CD1c-positive myeloid dendritic cell (primary cell): ENCODE measurements at regions not wholly inside any gene's neighbourhood (a gene's known extent, or its start where the extent isn't known, plus 50 kb on each side); places are given as distances from the start of the nearest gene placed in this dataset.
"Not testable (repeated sequence)": the region's sequence is repeated elsewhere in the genome, so short reads cannot be mapped to it uniquely, and the experiment has no call there.

Experiments used
- DNase-seq: peaks from one replicate; pipeline ENCODE4 v3.0.0-alpha.2; 2016; ENCODE audit errors: extremely low spot score

GRCh38 chr5:153365547-153365946 lies 124.9 kb upstream of the GRIA1 start:
- no peak for DNase-seq

GRCh38 chr5:153367466-153367865 lies 123.0 kb upstream of the GRIA1 start:
- DNase-seq, result no peak

- no peak for DNase-seq
Observed at GRCh38 chr5:153372425-153373129, 117.9 kb upstream of the GRIA1 start.

GRCh38 chr5:153373130-153373498 lies 117.4 kb upstream of the GRIA1 start:
- no peak for DNase-seq

GRCh38 chr5:153381630-153382029 lies 108.8 kb upstream of the GRIA1 start:
- DNase-seq, result not testable (repeated sequence)

GRCh38 chr5:153390569-153390968 lies 99.9 kb upstream of the GRIA1 start:
- DNase-seq, result no peak

GRCh38 chr5:153399595-153399994 lies 90.9 kb upstream of the GRIA1 start:
- no peak for DNase-seq

- DNase-seq, result no peak
Observed at GRCh38 chr5:153400931-153401330, 89.5 kb upstream of the GRIA1 start.

- no peak for DNase-seq
Observed at GRCh38 chr5:153402550-153402949, 87.9 kb upstream of the GRIA1 start.

GRCh38 chr5:153403470-153403869 lies 87.0 kb upstream of the GRIA1 start:
- no peak for DNase-seq

- no peak for DNase-seq
Observed at GRCh38 chr5:153404747-153405146, 85.7 kb upstream of the GRIA1 start.

- no peak for DNase-seq
Observed at GRCh38 chr5:153421676-153422075, 68.8 kb upstream of the GRIA1 start.

GRCh38 chr5:153425914-153426313 lies 64.6 kb upstream of the GRIA1 start:
- no peak for DNase-seq

- no peak for DNase-seq
Observed at GRCh38 chr5:153429761-153430380, 60.6 kb upstream of the GRIA1 start.

- no peak for DNase-seq
Observed at GRCh38 chr5:153432583-153432982, 57.9 kb upstream of the GRIA1 start.

- DNase-seq, result no peak
Observed at GRCh38 chr5:153437251-153437650, 53.2 kb upstream of the GRIA1 start.

GRCh38 chr5:153439130-153439529 lies 51.3 kb upstream of the GRIA1 start:
- DNase-seq, result no peak
